ENCODE measurements at regions not wholly inside any gene's neighbourhood (a gene's known extent, or its start where the extent isn't known, plus 50 kb on each side); places are given as distances from the start of the nearest gene placed in this dataset.

- TF ChIP-seq CTCF (IDR thresholded peaks at IDR 0.05; ENCODE audit: insufficient read depth, low read length) = no peak
- no peak for TF ChIP-seq REST (IDR thresholded peaks at IDR 0.05; ENCODE audit: insufficient replicate concordance, low read depth)
- no peak for TF ChIP-seq GABPA (IDR thresholded peaks at IDR 0.05; ENCODE audit: low read depth)
- no peak for TF ChIP-seq POLR2AphosphoS5 (IDR thresholded peaks at IDR 0.05; ENCODE audit: low read depth)
These were observed 167.0 kb upstream of the SASH1 start for GRCh38 chr6:148175550-148176188.

Data from HL-60 (cell line).